ENCODE measurements at regions not wholly inside any gene's neighbourhood (a gene's known extent, or its start where the extent isn't known, plus 50 kb on each side); places are given as distances from the start of the nearest gene placed in this dataset.

GRCh38 chr3:150038830-150039229 is 68.1 kb upstream of the PFN2 start:
- H3K36me3 ChIP-seq, result no peaks in the 10 kb centered on the region
- FAIRE-seq (no peak), ATAC-seq (peak in 2 of 4 donors; percentile 60 to 71), DNase-seq (peak in 3 of 6 donors; percentile 11 to 33 (median 31))
- no peaks in the 10 kb centered on the region for H3K9me3 ChIP-seq
- H3K27me3 ChIP-seq, result no peaks in the 10 kb centered on the region
- H3K4me3 ChIP-seq, result no peak overlapping the region
- intact Hi-C loops (cut with DNase I), result no loop called here
- H3K27ac ChIP-seq, result no peak overlapping the region
- H3K4me1 ChIP-seq, result no peaks in the 10 kb centered on the region
- no peak for TF ChIP-seq CTCF (IDR thresholded peaks at IDR 0.05)
- 70 to 77% methylated on average over 6 of the region's 6 CpGs for WGBS, 2 donors

GRCh38 chr3:150036780-150037179 is 66.1 kb upstream of the PFN2 start:
- ATAC-seq, result peak in 2 of 4 donors; percentile 15 to 35
- no peak for DNase-seq
- Histone ChIP-seq H3K9me3 (no peaks in the 10 kb centered on the region), H3K4me1 (no peaks in the 10 kb centered on the region), H3K4me3 (no peak overlapping the region), H3K36me3 (no peaks in the 10 kb centered on the region), H3K27ac (no peak overlapping the region), H3K27me3 (no peaks in the 10 kb centered on the region)
- 75 to 78% methylated on average over 5 of the region's 5 CpGs for WGBS, 2 donors
- FAIRE-seq, result no peak
- intact Hi-C loops (cut with DNase I), result no loop called here
- TF ChIP-seq CTCF (IDR thresholded peaks at IDR 0.05), result no peak

GRCh38 chr3:150035910-150036612 is 65.4 kb upstream of the PFN2 start:
- Histone ChIP-seq H3K4me3 (no peak overlapping the region), H3K27me3 (no peaks in the 10 kb centered on the region), H3K27ac (no peak overlapping the region), H3K4me1 (no peaks in the 10 kb centered on the region), H3K9me3 (no peaks in the 10 kb centered on the region), H3K36me3 (no peaks in the 10 kb centered on the region)
- TF ChIP-seq CTCF (IDR thresholded peaks at IDR 0.05), result no peak
- intact Hi-C loops (cut with DNase I), result no loop called here
- DNase-seq, result peak in 1 of 6 donors; percentile 9
- ATAC-seq, result peak in 2 of 4 donors; percentile 71 to 82
- WGBS, 2 donors, result 78 to 86% methylated on average over 7 of the region's 7 CpGs
- no peak for FAIRE-seq

- ATAC-seq (no peak), DNase-seq (no peak), FAIRE-seq (no peak)
- Histone ChIP-seq H3K36me3 (no peaks in the 10 kb centered on the region), H3K9me3 (no peaks in the 10 kb centered on the region), H3K4me1 (no peaks in the 10 kb centered on the region), H3K4me3 (no peak overlapping the region), H3K27me3 (no peaks in the 10 kb centered on the region), H3K27ac (no peak overlapping the region)
- TF ChIP-seq CTCF (IDR thresholded peaks at IDR 0.05), result no peak
- intact Hi-C loops (cut with DNase I), result no loop called here
- 79% methylated on average over 6 of the region's 6 CpGs for WGBS, 2 donors
These were observed 64.6 kb upstream of the PFN2 start for GRCh38 chr3:150035301-150035779.

GRCh38 chr3:150033721-150034120 is 63.0 kb upstream of the PFN2 start:
- FAIRE-seq, result no peak
- ATAC-seq, result no peak
- no peak overlapping the region for H3K4me3 ChIP-seq
- no peak for DNase-seq
- H3K9me3 ChIP-seq, result no peaks in the 10 kb centered on the region
- 29 to 41% methylated on average over 2 of the region's 2 CpGs for WGBS, 2 donors
- intact Hi-C loops (cut with DNase I), result no loop called here
- H3K27me3 ChIP-seq, result no peaks in the 10 kb centered on the region
- no peak for TF ChIP-seq CTCF (IDR thresholded peaks at IDR 0.05)
- H3K36me3 ChIP-seq, result no peaks in the 10 kb centered on the region
- H3K27ac ChIP-seq, result no peak overlapping the region
- no peaks in the 10 kb centered on the region for H3K4me1 ChIP-seq
